PC-3 (cell line): ENCODE measurements at regions not wholly inside any gene's neighbourhood (a gene's known extent, or its start where the extent isn't known, plus 50 kb on each side); places are given as distances from the start of the nearest gene placed in this dataset.

Source experiments
- CTCF ChIP-seq: fragments of 300-600 bp; sonication (generic); conservative IDR thresholded peaks from 2 replicates; pipeline ENCODE4 v1.5.1; 2017; ENCODE audit warnings: antibody characterized with exemption, low read depth, mild to moderate bottlenecking, low read length
- EZH2 ChIP-seq: fragments of 300-600 bp; sonication (generic); IDR thresholded peaks from one replicate; pipeline ENCODE4 v1.6.1; 2017; ENCODE audit warnings: antibody characterized with exemption, mild to moderate bottlenecking, low read length; ENCODE audit not compliant: unreplicated experiment
- EZH2phosphoT487 ChIP-seq: fragments of 300-600 bp; sonication (generic); IDR thresholded peaks from 2 replicates; pipeline ENCODE4 v1.6.1; 2018; ENCODE audit warnings: mild to moderate bottlenecking, antibody characterized with exemption, low read length, borderline replicate concordance

GRCh38 chr18:29076645-29077044, 899.7 kb upstream of the CDH2 start:
- TF ChIP-seq CTCF (no peak), EZH2phosphoT487 (no peak), EZH2 (no peak)
